ENCODE measurements at regions not wholly inside any gene's neighbourhood (a gene's known extent, or its start where the extent isn't known, plus 50 kb on each side); places are given as distances from the start of the nearest gene placed in this dataset.

GRCh38 chr1:106447466-106447865 lies 609.0 kb upstream of the PRMT6 start:
- TF ChIP-seq SP1 (IDR thresholded peaks at IDR 0.05; ENCODE audit: low read depth, low read length), result no peak
- TF ChIP-seq JUND (IDR thresholded peaks at IDR 0.05; ENCODE audit: low read depth, low read length), result no peak
- TF ChIP-seq TAF1 (IDR thresholded peaks at IDR 0.05; ENCODE audit: borderline replicate concordance, low read depth, low read length), result no peak
- TF ChIP-seq CEBPB (IDR thresholded peaks at IDR 0.05; ENCODE audit: borderline replicate concordance in 1 of 2, low read depth in 2 of 2, low read length in 2 of 2), result no peak
- no peak for TF ChIP-seq BHLHE40 (IDR thresholded peaks at IDR 0.05; ENCODE audit: borderline replicate concordance in 1 of 2, low read depth in 2 of 2, low read length in 1 of 2)
- no peak for TF ChIP-seq KAT2A (conservative IDR thresholded peaks at IDR 0.05; ENCODE audit: control insufficient read depth, low read depth, low read length)
- no peak for TF ChIP-seq CTCF (IDR thresholded peaks at IDR 0.05 in 2 of 3, conservative IDR thresholded peaks at IDR 0.05 in 1 of 3; ENCODE audit: control insufficient read depth in 2 of 3, extremely low read depth in 1 of 3, insufficient read depth in 1 of 3, low read depth in 3 of 3, low read length in 3 of 3)
- no peak for TF ChIP-seq SPI1 (IDR thresholded peaks at IDR 0.05; ENCODE audit: borderline replicate concordance, insufficient read depth, low read depth, low read length)
- no peak for TF ChIP-seq POLR2AphosphoS2 (IDR thresholded peaks at IDR 0.05; ENCODE audit: low read depth, low read length)
- TF ChIP-seq EZH2 (IDR thresholded peaks at IDR 0.05; ENCODE audit: borderline replicate concordance, control insufficient read depth, low read depth, low read length), result no peak
- no peak for TF ChIP-seq TCF12 (IDR thresholded peaks at IDR 0.05; ENCODE audit: low read depth, low read length)
- TF ChIP-seq, protein P1, sequence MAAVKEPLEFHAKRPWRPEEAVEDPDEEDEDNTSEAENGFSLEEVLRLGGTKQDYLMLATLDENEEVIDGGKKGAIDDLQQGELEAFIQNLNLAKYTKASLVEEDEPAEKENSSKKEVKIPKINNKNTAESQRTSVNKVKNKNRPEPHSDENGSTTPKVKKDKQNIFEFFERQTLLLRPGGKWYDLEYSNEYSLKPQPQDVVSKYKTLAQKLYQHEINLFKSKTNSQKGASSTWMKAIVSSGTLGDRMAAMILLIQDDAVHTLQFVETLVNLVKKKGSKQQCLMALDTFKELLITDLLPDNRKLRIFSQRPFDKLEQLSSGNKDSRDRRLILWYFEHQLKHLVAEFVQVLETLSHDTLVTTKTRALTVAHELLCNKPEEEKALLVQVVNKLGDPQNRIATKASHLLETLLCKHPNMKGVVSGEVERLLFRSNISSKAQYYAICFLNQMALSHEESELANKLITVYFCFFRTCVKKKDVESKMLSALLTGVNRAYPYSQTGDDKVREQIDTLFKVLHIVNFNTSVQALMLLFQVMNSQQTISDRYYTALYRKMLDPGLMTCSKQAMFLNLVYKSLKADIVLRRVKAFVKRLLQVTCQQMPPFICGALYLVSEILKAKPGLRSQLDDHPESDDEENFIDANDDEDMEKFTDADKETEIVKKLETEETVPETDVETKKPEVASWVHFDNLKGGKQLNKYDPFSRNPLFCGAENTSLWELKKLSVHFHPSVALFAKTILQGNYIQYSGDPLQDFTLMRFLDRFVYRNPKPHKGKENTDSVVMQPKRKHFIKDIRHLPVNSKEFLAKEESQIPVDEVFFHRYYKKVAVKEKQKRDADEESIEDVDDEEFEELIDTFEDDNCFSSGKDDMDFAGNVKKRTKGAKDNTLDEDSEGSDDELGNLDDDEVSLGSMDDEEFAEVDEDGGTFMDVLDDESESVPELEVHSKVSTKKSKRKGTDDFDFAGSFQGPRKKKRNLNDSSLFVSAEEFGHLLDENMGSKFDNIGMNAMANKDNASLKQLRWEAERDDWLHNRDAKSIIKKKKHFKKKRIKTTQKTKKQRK (IDR thresholded peaks at IDR 0.05; ENCODE audit: low read depth, low read length), result no peak
- no peak for TF ChIP-seq SMC3 (IDR thresholded peaks at IDR 0.05; ENCODE audit: borderline replicate concordance, low read length)
- TF ChIP-seq SREBF2 (IDR thresholded peaks at IDR 0.05; ENCODE audit: low read length), result no peak

All from GM12878 (cell line).